Stimulated activated CD4-positive, alpha-beta T cell treated with anti-CD3 and anti-CD28 coated beads, Interleukin-4, amount 100 ng/mL, for 4 hours (primary cell): ENCODE measurements at regions not wholly inside any gene's neighbourhood (a gene's known extent, or its start where the extent isn't known, plus 50 kb on each side); places are given as distances from the start of the nearest gene placed in this dataset.
"Not testable (repeated sequence)": the region's sequence is repeated elsewhere in the genome, so short reads cannot be mapped to it uniquely, and the experiment has no call there.

Experiments
- DNase-seq, 2 experiments: peaks; one replicate each; pipeline ENCODE4 v3.0.0-alpha.2; 2020

DNA sequence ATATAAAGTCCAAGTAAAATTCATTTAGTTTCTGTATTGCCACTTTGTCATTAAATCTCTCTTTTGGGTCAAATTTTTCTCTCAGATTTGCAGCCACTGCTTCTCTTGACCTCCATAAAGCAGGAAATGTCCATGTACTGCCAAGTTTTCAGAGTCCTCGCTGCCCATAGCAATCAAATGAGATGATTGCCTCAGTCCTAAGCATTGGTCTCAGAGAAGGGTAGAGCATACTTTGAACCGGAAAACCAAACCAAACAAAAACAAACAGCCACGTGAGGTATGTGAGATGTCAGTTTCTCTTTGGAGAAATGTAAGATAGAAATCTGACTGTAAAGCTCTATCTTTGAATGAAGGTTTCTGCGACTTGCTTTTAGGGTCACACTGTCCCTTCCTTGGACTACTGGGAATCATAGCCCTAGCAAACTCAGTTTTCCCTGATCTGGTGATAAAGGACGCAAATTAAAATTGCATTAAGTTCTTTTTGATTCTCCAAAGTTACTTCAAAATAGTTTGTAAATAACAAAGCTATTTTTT, 505.4 kb upstream of the CITED2 start:
- DNase-seq = no peak

DNA sequence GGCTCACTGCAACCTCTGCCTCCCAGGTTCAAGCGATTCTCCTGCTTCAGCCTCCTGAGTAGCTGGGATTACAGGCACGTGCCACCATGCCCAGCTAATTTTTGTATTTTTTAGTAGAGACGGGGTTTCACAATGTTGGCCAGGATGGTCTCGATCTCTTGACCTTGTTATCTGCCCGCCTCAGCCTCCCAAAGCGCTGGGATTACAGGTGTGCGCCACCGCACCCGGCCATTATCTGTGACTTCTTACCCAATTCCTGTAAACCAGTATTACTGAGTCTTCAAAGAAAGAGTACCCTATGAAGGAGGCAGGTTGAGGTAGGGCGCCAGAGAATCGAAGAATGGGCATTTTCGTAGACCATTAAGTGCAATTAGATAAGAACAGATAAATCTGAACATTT, 504.8 kb upstream of the CITED2 start:
- DNase-seq = not testable (repeated sequence)

DNA sequence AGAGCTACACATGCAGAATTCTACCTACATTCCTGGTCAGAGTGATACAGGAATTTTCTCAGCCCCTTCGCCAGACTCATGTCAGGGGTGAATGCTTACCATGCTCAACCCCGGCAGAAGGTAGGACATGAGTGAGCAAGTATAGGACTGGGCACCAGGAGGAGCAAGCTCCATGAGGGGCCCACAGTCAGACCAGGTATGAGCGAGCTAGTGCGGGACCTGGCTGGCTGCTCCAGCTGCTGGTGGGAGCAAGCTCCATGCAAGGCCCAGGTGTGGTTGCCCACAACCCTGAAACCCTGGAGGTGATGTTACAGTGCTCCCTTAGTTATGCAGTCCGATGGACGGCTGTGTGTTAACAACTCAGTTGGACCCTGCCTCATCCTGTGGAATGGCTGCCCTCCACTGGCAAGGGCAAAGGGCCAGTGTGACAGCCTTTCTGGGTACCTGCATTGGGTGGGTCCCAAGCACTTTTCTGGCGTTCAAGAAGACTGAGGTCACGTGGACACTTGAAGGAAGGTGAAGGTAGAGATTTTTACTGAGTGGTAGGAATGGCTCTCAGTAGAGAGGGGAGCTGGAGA, 503.5 kb upstream of the CITED2 start:
- DNase-seq = no peak

DNA sequence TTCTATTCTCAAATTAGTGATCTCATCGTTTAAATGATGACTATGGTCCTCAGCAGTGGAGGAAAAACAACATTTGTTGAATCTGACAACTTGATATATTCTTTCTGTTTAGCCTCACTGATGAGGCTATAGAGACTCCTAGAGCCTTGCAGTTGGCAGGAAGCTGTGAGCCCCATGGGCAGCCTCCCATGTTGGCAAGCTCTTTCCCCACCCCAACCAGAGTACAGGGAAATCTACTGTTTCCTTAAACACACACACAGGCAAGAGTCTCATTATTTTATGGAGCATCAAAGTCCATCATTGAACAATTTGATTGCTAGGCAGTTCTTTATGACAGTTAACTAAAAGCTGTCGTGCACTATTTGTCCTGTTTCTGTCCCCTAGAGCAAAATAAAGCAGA, 498.2 kb upstream of the CITED2 start:
- no peak for DNase-seq

DNA sequence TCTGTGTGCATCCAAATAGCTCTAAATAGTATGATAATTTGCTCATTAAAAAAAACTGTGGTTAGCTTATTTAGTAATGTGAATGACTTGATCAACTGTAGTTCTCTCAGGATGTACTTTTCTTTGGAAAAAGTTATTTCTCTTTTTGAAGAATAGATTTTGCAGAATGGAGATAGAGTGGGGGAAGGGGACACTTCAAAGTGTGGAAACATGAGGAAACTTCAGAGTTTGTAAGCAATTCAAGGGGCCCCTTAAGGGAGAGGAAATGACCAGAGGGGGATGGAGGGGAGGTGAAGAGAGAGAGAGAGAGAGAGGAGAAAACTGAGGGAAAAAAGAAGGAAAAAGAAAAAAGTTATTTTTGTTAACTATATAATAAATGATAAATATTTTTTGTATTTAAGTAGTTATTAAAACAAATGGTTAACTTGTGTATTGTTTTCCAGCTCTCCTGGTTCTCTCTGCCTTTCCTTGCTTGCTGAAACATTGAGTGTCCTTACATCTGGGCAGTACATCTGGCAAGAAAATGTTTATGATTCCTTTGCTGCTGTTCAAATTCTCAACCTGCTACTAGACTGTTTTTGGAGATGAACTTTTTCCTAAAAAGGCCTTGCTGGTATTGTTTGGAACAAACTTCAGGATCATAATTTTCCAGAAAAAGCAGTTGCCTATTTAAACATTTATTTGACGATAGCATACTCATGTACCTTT, 497.5 kb upstream of the CITED2 start:
- no peak for DNase-seq

DNA sequence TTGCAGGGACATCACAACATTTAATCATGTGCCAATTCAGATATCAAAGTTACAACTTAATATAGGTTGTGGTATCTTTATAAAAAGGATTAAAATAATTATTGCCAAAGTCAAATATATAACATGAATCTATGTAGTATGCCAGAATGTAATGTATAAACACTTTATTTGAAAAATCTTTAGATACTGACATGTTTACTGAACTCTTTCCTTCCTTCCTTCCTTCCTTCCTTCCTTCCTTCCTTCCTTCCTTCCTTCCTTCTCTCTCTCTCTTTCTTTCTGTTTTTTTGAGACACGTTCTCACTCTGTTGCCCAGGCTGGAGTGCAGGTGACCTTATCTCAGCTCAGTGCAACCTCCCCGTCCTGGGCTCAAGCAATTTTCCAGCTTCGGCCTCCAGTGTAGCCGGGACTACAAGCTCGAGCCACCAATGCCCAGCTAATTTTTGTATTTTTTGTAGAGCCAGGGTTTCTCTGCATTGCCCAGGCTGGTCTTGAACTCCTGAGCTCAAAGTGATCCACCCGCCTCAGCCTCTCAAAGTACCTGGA, 496.8 kb upstream of the CITED2 start:
- DNase-seq = no peak

DNA sequence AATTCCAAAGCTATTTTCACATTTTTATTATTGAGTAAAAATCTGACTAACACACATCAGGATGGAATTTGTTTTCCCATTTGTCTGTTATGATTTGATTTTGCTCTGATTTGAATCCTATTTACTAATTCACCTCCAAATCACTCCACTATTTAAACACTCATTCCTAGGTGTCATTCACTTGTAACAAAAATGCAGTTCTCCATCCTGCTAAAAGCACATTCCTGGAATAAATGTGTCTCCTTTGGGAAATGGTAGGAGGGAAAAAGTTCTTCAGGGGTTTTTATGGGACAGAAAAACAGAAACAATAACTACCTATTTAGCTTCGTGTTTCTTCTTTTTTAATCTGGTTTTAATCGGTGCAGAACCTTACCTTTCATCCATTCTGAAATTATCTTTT, 494.1 kb upstream of the CITED2 start:
- DNase-seq = no peak

DNA sequence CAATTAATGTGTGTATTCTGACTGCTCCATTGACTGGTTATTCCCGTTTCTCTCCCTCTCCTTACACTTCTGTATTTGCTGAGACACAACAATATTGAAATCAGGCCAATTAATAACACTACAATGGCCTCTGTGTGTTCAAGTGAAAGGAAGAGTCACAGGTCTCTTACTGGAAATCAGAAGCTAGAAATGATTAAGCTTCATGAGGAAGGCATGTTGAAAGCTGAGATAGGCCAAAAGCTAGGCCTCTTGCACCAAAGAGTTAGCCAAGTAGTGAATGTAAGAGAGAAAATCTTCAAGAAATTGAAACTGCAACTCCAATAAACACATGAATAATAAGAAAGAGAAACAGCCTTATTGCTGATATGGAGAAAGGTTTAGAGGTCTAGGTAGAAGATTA, 489.5 kb upstream of the CITED2 start:
- DNase-seq = no peak

DNA sequence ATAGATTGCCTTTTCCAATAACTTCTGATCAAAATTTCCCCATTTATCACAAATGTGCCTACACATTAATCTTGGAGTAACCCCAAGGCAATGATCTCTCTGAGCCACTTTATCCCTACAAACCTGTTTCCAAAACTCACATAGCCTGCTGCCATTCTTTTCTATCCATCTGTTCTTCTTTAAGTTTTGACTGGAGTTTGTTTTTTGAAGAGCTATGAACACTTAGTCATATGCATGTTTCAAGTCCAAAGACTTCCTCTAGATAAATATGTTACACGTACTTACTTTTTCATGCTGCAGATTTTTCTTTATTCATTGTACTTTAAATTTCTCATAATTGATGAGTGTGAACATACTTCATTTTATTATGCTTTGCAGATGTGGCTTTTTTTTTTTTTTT, 488.9 kb upstream of the CITED2 start:
- DNase-seq = no peak

DNA sequence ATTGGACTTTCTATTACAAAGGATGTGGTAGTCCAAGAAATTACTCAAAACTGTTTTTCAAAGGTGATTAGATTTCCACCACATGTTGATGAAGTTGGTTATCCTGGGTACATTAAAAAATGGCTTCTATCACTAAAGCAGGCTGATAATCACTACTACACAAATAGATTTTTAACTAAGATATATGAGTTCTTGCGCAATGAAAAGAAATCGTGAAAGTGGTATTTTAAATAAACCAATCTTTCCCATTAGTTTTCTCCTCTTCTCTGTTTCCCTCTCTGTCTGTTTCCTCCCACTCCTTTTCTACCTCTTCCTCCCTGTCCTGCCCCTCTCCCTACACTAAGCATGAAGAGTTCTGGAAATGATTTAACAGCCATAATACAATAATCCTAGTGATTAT, 487.9 kb upstream of the CITED2 start:
- DNase-seq = no peak

DNA sequence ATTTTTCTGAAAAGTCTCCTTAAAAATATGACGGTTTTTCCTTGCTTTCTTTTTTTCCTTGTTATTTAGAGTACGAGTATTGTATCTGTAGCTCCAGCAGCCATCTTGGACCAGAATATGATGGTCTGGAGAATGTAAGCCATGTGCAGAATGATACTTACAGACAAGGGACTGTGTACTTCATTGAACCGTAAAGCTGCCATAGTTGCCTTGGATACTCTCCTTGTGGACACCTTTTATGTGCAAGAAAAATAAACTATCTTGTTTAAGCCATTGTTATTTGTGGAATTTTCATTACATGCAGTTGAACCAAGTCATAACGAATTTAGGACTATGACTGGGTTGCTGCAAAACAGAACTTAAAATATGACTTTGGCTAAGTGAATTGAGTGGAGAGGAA, 485.8 kb upstream of the CITED2 start:
- DNase-seq = no peak

DNA sequence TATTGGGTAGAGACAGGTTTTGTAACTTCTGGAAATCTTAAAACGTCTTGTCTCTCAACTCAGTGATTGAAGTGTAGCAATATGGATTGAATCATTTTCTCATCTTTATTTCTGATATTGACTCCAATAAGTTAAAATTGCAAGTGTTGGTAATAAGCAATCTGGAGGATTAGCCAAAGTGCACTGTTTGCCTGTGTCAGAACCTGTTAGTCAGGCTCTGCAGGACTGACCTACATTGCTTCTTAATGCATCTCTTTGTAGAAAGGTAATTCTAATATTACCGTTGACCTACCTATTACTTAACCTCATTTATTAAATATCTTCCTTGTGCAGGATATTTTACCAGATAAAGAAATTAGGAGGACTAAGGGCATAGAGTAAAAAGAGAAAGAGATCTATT, 484.0 kb upstream of the CITED2 start:
- DNase-seq = no peak

DNA sequence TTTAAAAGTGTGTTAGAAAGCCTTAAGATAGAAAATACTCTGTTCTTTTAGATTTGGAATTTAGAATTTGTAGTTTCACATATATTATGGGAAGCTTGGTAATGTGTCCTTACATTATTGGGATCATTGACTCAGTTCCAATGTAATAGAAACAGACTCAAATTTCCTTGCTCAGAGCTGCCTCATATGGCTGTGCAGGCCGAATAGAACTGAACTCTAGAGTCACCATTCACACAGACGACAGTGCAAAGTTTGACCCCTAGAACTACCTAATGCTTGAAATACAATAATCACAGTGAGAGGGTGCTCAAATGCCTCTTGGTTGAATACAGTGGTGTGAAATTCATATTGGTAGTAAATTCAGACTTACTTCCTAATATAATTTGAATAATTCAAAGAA, 482.7 kb upstream of the CITED2 start:
- DNase-seq = no peak

DNA sequence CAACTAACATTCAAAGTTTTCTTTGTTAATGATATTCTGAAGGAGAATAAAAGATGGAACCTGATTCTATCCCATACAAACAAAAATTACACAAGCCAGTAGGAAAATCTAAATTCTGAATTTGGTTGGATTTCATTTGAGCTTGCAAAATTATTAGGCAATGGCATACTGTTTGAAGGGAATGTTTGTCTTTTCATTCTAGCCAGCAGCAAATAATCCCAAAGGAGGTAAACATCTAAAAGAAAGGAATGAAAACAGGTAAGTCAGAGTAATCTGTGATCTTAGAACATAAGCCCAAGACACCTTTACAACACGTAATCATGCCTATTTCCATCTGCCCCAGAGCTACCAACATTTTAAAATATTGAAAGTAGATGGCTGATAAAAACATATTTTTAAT, 482.1 kb upstream of the CITED2 start:
- no peak for DNase-seq

DNA sequence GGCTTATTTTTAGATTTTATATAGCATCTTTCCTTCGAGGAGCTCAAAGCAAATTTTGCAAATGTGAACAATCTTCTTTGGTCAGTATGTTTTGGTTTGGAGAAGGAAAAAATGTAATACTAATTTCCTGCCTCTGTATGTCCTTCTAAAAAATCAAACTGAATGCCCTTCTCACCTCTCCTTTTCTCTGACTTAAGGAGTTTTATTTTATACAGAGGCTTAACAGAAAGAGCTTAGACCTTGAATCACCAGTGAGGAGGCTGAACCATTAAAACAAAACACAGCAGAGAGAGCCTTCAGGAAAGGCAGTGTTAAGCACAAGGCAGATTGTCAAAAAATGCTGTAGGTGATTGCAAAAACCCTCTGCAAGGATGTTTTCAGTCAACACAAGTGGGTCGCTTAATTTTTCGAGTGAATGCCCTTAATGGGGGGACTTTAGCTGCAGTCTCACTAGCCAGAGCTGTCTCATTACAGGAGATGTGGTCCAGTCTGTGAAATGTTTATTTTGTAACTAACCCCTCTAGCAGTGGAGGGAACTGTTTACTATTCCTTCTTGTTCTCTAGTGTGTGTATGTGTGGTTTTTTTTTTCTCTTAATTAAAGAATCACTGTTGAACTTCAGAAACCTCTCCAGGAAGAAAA, 481.3 kb upstream of the CITED2 start:
- DNase-seq = no peak

DNA sequence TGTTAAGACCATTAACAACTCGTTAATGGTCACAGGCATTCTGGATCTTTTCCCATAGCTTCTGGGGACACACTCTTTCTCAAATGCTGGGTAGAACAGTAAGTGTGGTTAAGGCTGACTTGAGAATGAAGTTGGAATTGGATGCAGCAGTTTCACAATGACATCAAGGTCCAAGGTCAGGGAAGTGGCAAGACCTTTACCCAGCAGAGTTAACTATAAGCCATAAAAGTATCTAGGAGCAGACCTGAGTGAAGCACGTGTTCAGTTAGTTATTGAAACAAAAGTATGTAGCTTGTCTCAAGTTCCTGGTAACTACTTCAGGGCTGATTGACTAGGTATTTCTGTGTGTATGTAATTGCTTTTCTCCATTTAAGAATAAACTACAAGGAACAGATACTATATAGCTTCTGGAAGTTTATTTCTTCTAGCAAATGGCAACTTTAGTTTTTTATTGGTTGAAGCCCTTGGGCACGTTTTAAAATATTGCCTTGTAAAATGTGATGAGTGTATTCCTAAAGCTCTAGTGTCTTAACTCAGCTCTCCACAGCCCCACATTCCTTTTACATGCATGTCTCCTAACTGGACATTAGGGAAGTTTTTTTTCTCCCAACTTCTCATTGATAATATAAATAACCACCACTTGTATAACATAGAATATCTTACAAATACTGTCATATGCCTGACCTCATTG, 479.0 kb upstream of the CITED2 start:
- no peak for DNase-seq

DNA sequence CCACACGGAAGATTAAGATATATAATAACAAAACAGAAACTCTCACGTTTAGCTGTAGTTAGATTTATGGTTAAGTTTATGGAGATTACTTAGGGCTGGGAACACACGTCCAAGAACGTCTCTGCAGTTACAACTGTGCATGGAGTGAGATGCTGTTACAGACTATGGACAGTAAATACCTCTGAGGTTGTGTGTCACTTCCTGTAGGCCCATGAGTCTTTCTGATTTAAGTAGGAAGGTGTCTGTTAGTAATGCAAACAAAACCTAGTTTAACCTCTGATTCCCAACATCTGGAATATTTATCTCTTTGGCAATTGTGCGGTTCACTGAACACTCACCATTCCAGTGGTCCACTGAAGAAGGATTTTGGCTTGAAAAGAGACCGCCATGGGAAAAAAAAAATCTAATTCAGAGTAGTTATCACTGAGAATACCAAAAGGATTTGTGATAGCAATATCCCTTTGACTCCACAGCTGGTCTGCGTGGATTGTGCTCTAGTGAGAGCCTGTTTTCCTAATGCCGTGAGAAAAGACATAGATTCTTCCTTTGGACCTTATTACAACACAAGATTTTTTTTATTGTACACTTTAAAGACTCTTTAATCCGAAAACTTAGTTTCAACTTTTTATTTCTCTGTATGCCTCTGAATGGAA, 478.2 kb upstream of the CITED2 start:
- DNase-seq = no peak

DNA sequence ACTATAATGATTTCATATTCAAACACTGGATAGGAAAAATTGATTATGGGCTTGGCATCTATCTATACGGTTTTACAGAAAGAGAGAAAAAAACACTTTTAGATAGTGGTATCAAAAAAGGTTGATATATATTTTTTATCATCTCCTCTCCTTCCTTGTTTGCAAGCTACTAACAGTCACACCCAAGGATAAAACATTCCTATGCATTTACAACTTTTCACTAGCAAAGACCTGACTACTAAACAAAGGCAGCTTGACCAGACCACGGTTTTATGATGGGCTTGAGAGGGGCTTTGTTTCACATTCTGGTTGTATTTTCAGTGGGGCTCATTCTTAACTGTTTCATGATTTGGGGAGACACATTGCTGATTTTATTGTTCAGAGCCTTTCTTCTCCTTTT, 477.6 kb upstream of the CITED2 start:
- no peak for DNase-seq

DNA sequence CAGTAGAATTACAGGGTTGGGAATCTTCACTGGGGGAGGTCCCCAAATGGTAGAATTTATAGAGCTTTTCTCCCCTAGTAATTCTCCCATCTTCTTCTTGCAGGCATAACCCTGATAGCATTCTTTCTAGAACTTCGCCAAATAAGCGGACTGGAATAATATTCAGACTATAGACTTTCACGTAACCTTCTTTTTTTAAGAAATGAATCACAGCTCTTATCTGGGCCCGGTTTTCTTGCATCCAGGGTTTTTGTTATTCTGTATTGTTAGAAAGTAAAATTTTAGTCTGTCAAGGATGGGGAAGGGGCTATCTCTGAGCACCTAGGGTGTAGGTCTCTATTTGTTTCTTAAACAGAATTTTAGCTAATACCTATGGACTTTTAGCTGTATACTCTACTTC, 476.8 kb upstream of the CITED2 start:
- DNase-seq = no peak

DNA sequence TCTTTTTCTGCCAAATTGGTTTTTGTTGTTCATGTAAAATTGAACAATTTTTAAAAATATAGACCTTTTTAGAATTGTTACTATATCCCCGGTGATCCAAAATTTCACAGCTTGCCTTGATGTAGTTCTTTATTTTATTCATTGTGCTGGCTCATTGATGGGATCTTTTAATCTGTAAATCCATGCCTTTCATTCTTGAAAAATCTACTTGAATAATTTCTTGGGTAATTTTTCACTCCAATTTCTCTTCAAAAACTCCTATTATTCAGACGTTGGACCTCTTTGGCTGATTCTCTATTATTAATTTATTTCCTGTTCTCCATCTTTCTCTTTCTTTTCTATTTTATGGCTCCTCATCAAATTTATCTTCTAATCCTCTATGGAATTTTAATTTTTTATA, 476.1 kb upstream of the CITED2 start:
- DNase-seq = no peak

DNA sequence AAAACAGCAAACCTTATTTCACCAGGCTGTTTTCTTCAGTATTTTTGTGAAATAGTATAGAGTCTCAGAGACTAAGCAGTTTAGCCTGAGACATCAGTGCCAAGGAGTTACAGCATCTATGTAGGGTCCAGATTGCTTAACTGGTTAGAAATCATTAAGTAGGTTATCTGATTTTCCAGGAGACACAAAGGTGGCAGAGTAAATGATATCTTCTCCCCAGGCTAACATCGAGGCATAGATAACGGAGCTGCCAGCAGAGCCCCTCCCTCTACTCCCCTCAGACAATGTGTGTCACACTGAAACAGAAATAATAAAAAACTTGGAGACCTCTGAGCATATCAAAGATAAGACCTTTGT, 473.0 kb upstream of the CITED2 start:
- DNase-seq = no peak

DNA sequence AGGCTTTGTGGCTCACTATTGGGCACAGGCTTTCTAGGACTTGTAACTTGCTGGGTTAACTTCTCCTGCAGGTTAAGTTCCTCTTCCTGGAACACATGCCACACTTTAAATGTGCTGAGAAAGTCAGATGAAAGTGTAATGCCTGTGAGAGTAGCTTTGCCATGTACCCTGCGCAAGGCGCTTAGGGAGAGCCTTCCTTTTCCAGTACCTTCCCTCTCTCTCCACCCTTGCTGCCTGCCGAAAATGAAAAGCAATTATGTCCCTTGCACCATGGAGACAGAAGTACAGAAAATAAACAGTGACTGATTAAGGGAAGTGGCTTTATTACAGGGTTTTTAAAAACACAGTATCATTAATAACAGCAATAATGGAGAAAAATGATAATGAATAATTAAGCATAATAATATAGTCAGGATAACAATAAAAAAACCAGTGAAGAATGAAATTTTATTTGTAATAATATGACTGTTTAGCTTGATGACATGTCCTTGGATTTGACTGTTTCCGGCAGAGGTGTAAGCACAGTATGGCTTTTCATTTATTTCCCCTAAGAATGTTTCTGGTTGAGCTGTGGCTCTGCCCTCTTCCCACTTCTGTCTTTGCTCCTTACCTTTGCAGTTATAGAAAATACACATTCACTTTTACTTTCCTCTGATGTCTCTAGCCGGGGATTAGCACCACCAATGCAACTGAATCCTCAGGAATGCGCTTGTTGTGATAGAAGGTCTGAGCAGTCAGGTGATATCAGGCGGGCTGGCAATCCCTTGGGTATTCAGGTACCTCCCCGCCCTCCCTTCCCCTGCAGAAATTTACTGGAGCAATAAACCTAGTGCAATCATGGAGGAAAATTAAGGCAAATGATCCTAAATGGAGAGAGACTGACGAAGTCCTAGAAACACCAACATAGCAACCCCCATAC, 472.3 kb upstream of the CITED2 start:
- no peak for DNase-seq
